Neuronal stem cell (in vitro differentiated cells): ENCODE measurements at regions not wholly inside any gene's neighbourhood (a gene's known extent, or its start where the extent isn't known, plus 50 kb on each side); places are given as distances from the start of the nearest gene placed in this dataset.
A peak's percentile ranks its signal among the peaks of the same experiment; 100 is the strongest.

Experiments used
- DNase-seq: peaks from one replicate; pipeline ENCODE4 v3.0.0-alpha.2; 2013; ENCODE audit warnings: low spot score
- H2AFZ ChIP-seq: one replicate; pipeline ENCODE4 v1.6.1; 2013; ENCODE audit warnings: mild to moderate bottlenecking, low read length, inconsistent platforms
- H2AK5ac ChIP-seq: 2 replicates; pipeline ENCODE4 v1.6.1; 2013; ENCODE audit warnings: low read depth, mild to moderate bottlenecking, inconsistent platforms, low read length, moderate library complexity, mixed read lengths
- H2BK120ac ChIP-seq: 2 replicates; pipeline ENCODE4 v1.6.1; 2013; ENCODE audit warnings: low read depth, mild to moderate bottlenecking, inconsistent platforms, low read length, moderate library complexity, mixed read lengths
- H2BK12ac ChIP-seq: one replicate; pipeline ENCODE4 v1.6.1; 2013; ENCODE audit warnings: low read length, inconsistent platforms
- H2BK15ac ChIP-seq: 2 replicates; pipeline ENCODE4 v1.6.1; 2013; ENCODE audit warnings: mild to moderate bottlenecking, low read length, inconsistent platforms, mixed read lengths
- H2BK5ac ChIP-seq: one replicate; pipeline ENCODE4 v1.6.1; 2013; ENCODE audit warnings: inconsistent platforms, mild to moderate bottlenecking, low read length, moderate library complexity
- H3K14ac ChIP-seq: one replicate; pipeline ENCODE4 v1.6.1; 2013; ENCODE audit warnings: low read length, inconsistent platforms
- H3K18ac ChIP-seq: 2 replicates; pipeline ENCODE4 v1.6.1; 2013; ENCODE audit warnings: low read length, inconsistent platforms
- H3K23ac ChIP-seq: 2 replicates; pipeline ENCODE4 v1.6.1; 2013; ENCODE audit warnings: low read depth, mild to moderate bottlenecking, mixed read lengths, low read length, inconsistent platforms; ENCODE audit not compliant: poor library complexity
- H3K27ac ChIP-seq: replicated peaks from 3 replicates; pipeline ENCODE4 v1.5.1; 2013; ENCODE audit warnings: low read length, inconsistent platforms
- H3K27me3 ChIP-seq, 3 experiments: 2 replicates each; pipeline ENCODE4 v1.6.1; 2013; ENCODE audit warnings: low read length in 3 of 3, mild to moderate bottlenecking in 2 of 3, inconsistent platforms in 1 of 3, low read depth in 1 of 3, mixed read lengths in 1 of 3, moderate library complexity in 1 of 3; ENCODE audit not compliant: control insufficient read depth in 3 of 3, insufficient read depth in 3 of 3
- H3K36me3 ChIP-seq, 2 donors: replicated peaks in 1 of 2; 2 replicates each; pipeline ENCODE4 v1.6.1; 2013; ENCODE audit warnings: low read length in 2 of 2; ENCODE audit not compliant: control insufficient read depth in 2 of 2, insufficient read depth in 2 of 2
- H3K4ac ChIP-seq: 2 replicates; pipeline ENCODE4 v1.6.1; 2013; ENCODE audit warnings: inconsistent platforms, mild to moderate bottlenecking, low read length, moderate library complexity
- H3K4me1 ChIP-seq, 2 donors: 1 replicate in 1 of 2; 2 replicates in 1 of 2; pipeline ENCODE4 v1.6.1; 2013; ENCODE audit warnings: low read length in 2 of 2, low read depth in 1 of 2; ENCODE audit not compliant: control insufficient read depth in 2 of 2, insufficient read depth in 1 of 2
- H3K4me2 ChIP-seq: one replicate; pipeline ENCODE4 v1.6.1; 2013; ENCODE audit warnings: mild to moderate bottlenecking, low read length, inconsistent platforms; ENCODE audit not compliant: insufficient read depth, poor library complexity, severe bottlenecking
- H3K4me3 ChIP-seq, 2 donors: 2 replicates each; pipeline ENCODE4 v1.5.1; 2013; ENCODE audit warnings: low read length in 2 of 2, mild to moderate bottlenecking in 2 of 2, inconsistent platforms in 1 of 2, moderate library complexity in 1 of 2
- H3K79me1 ChIP-seq: one replicate; pipeline ENCODE4 v1.6.1; 2013; ENCODE audit warnings: low read depth, mild to moderate bottlenecking, inconsistent platforms, low read length, moderate library complexity
- H3K9ac ChIP-seq: one replicate; pipeline ENCODE4 v1.6.1; 2013; ENCODE audit warnings: mild to moderate bottlenecking, low read depth, low read length, inconsistent platforms; ENCODE audit not compliant: poor library complexity
- H3K9me3 ChIP-seq, 2 donors: replicated peaks in 1 of 2; 2 replicates each; pipeline versions ENCODE3 to v1.6.1; 2013; ENCODE audit warnings: low read length in 2 of 2, mild to moderate bottlenecking in 2 of 2, inconsistent platforms in 1 of 2, low read depth in 1 of 2, mixed read lengths in 1 of 2, moderate library complexity in 1 of 2; ENCODE audit not compliant: control insufficient read depth in 2 of 2, insufficient read depth in 1 of 2
- H4K8ac ChIP-seq: one replicate; pipeline ENCODE4 v1.6.1; 2013; ENCODE audit warnings: low read depth, mild to moderate bottlenecking, inconsistent platforms, low read length, moderate library complexity
- H4K91ac ChIP-seq: one replicate; pipeline ENCODE4 v1.6.1; 2013; ENCODE audit warnings: low read length, low read depth, mild to moderate bottlenecking, inconsistent platforms; ENCODE audit not compliant: poor library complexity
- WGBS, 2 donors: extraction: QIAGEN DNeasy Blood & Tissue Kit; methylation state at CpG; one replicate each; pipeline ENCODE4 v1.1.7; 2013; ENCODE audit warnings: missing lambda C conversion rate in 2 of 2, mixed read lengths in 1 of 2; ENCODE audit not compliant: insufficient read length in 2 of 2, insufficient replicate concordance in 1 of 2; ENCODE audit errors: extremely low coverage in 2 of 2; 5-methylcytosine and 5-hydroxymethylcytosine counted together

- Histone ChIP-seq H3K36me3 (no peaks in the 10 kb centered on the region), H3K27ac (peak overlapping the region; percentile 94), H3K4ac (no peak overlapping the region), H3K4me3 (peak overlapping the region in 1 of 2 donors; percentile 55), H3K79me1 (no peaks in the 10 kb centered on the region), H2BK5ac (peak overlapping the region; percentile 39), H2AK5ac (peak overlapping the region; percentile 56), H2BK120ac (no peak overlapping the region), H3K4me2 (peak overlapping the region; percentile 69), H4K8ac (no peak overlapping the region), H2BK15ac (no peak overlapping the region), H3K9me3 (peaks cover 0 to 3% of the 10 kb centered on the region in 2 donors), H3K14ac (no peak overlapping the region), H3K18ac (peak overlapping the region; percentile 64), H3K9ac (no peak overlapping the region), H3K27me3 (no peaks in the 10 kb centered on the region), H2BK12ac (no peak overlapping the region), H4K91ac (no peak overlapping the region), H2AFZ (peak overlapping the region; percentile 88), H3K23ac (no peak overlapping the region), H3K4me1 (peaks cover 34 to 44% of the 10 kb centered on the region in 2 donors)
- WGBS, 2 donors = no CpG with 5 or more reads among the region's 3 CpGs
- DNase-seq = no peak
These were observed 127.6 kb downstream of the MRPS6 start for GRCh38 chr21:34201001-34201400.

GRCh38 chr21:34201481-34201858 is 128.1 kb downstream of the MRPS6 start:
- peak overlapping the region; percentile 20 to 55 for H3K4me3 ChIP-seq
- H3K9me3 ChIP-seq = peaks cover 0 to 3% of the 10 kb centered on the region in 2 donors
- H2AFZ ChIP-seq = peak overlapping the region; percentile 88
- DNase-seq = no peak
- H4K8ac ChIP-seq = no peak overlapping the region
- peak overlapping the region; percentile 39 for H2BK5ac ChIP-seq
- H4K91ac ChIP-seq = no peak overlapping the region
- peak overlapping the region; percentile 69 for H3K4me2 ChIP-seq
- H3K23ac ChIP-seq = no peak overlapping the region
- no CpG with 5 or more reads among the region's 6 CpGs for WGBS, 2 donors
- peaks cover 38 to 44% of the 10 kb centered on the region in 2 donors for H3K4me1 ChIP-seq
- peak overlapping the region; percentile 56 for H2AK5ac ChIP-seq
- peak overlapping the region; percentile 94 for H3K27ac ChIP-seq
- H2BK12ac ChIP-seq = no peak overlapping the region
- H3K14ac ChIP-seq = no peak overlapping the region
- H2BK15ac ChIP-seq = peak overlapping the region; percentile 49
- peak overlapping the region; percentile 18 for H2BK120ac ChIP-seq
- H3K27me3 ChIP-seq = no peaks in the 10 kb centered on the region
- no peaks in the 10 kb centered on the region for H3K36me3 ChIP-seq
- peak overlapping the region; percentile 88 for H3K18ac ChIP-seq
- no peak overlapping the region for H3K9ac ChIP-seq
- no peak overlapping the region for H3K4ac ChIP-seq
- H3K79me1 ChIP-seq = no peaks in the 10 kb centered on the region

GRCh38 chr21:34202553-34203372 is 129.4 kb downstream of the MRPS6 start:
- peak; percentile 54 for DNase-seq
- Histone ChIP-seq H2BK12ac (peak overlapping the region; percentile 26), H3K36me3 (no peaks in the 10 kb centered on the region), H2AFZ (peak overlapping the region; percentile 88), H3K23ac (no peak overlapping the region), H3K14ac (no peak overlapping the region), H2BK120ac (peak overlapping the region; percentile 18), H3K79me1 (no peaks in the 10 kb centered on the region), H3K9ac (no peak overlapping the region), H3K4me2 (peak overlapping the region; percentile 69), H3K27me3 (no peaks in the 10 kb centered on the region), H4K91ac (no peak overlapping the region), H4K8ac (peak overlapping the region; percentile 57), H2AK5ac (peak overlapping the region; percentile 9), H3K4ac (no peak overlapping the region), H3K4me3 (peak overlapping the region in 1 of 2 donors; percentile 55), H2BK5ac (peak overlapping the region; percentile 39), H3K4me1 (peaks cover 38 to 40% of the 10 kb centered on the region in 2 donors), H2BK15ac (peak overlapping the region; percentile 32), H3K18ac (peak overlapping the region; percentile 85), H3K9me3 (peaks cover 0 to 1% of the 10 kb centered on the region in 2 donors), H3K27ac (peak overlapping the region; percentile 94)
- no CpG with 5 or more reads among the region's 25 CpGs for WGBS, 2 donors

GRCh38 chr21:34203851-34204420 is 130.6 kb downstream of the MRPS6 start:
- H4K8ac ChIP-seq = no peak overlapping the region
- H3K4me3 ChIP-seq = no peak overlapping the region
- WGBS, 2 donors = no CpG with 5 or more reads among the region's 11 CpGs
- H3K14ac ChIP-seq = no peak overlapping the region
- peak overlapping the region; percentile 73 for H3K27ac ChIP-seq
- H2BK12ac ChIP-seq = peak overlapping the region; percentile 99
- H3K36me3 ChIP-seq = no peaks in the 10 kb centered on the region
- H3K4me2 ChIP-seq = no peak overlapping the region
- H2AK5ac ChIP-seq = peak overlapping the region; percentile 97
- H3K4ac ChIP-seq = no peak overlapping the region
- peak overlapping the region; percentile 98 for H2BK120ac ChIP-seq
- H4K91ac ChIP-seq = no peak overlapping the region
- H2BK15ac ChIP-seq = peak overlapping the region; percentile 73
- no peak overlapping the region for H3K9ac ChIP-seq
- peak overlapping the region; percentile 11 for H2AFZ ChIP-seq
- H3K79me1 ChIP-seq = no peaks in the 10 kb centered on the region
- H3K27me3 ChIP-seq = no peaks in the 10 kb centered on the region
- H3K23ac ChIP-seq = peak overlapping the region; percentile 26
- H3K4me1 ChIP-seq = peaks cover 29 to 30% of the 10 kb centered on the region in 2 donors
- no peak for DNase-seq
- H3K18ac ChIP-seq = peak overlapping the region; percentile 58
- no peaks in the 10 kb centered on the region for H3K9me3 ChIP-seq
- H2BK5ac ChIP-seq = peak overlapping the region; percentile 45
